GM12878 (cell line): ENCODE measurements at regions not wholly inside any gene's neighbourhood (a gene's known extent, or its start where the extent isn't known, plus 50 kb on each side); places are given as distances from the start of the nearest gene placed in this dataset.

Experiments
- ATAC-seq: fragments of 200-7000 bp; cut with Tn5 transposase; 3 replicates; pipeline ENCODE4 v1.9.1; 2020; ENCODE audit warnings: mild to moderate bottlenecking, moderate library complexity
- BruUV-seq: library from RNA; stranded (reverse); fragments of 400-500 nt; replicated peaks from 2 replicates; lab custom pipeline; 2021; lab: Mats Ljungman, UMichigan
- CTCF ChIA-PET: fragments of 300-600 bp; sonication (Branson Sonifier 250); formaldehyde crosslinking; extraction: SDS; loops from one replicate; lab custom pipeline; 2021; ENCODE audit warnings: inconsistent platforms; lab: Yijun Ruan, JAX
- POLR2A ChIA-PET: fragments of 350-600 bp; formaldehyde crosslinking; extraction: SDS; loops from one replicate; lab custom pipeline; 2021; ENCODE audit warnings: inconsistent platforms; lab: Charles Lee
- RAD21 ChIA-PET: fragments of 300-600 bp; sonication (Branson Sonifier 250); formaldehyde crosslinking; loops from one replicate; lab custom pipeline; 2023; ENCODE audit warnings: antibody characterized with exemption; ENCODE audit not compliant: unreplicated experiment; lab: Charles Lee
- SMC1A ChIA-PET: fragments of 300-600 bp; sonication (Branson Sonifier 250); formaldehyde crosslinking; loops from one replicate; lab custom pipeline; 2023; ENCODE audit not compliant: unreplicated experiment, uncharacterized antibody; lab: Charles Lee
- DNase-seq: peaks from one replicate; pipeline ENCODE4 v3.0.0-alpha.2; 2011; ENCODE audit warnings: low read depth, low spot score
- FAIRE-seq: peaks from 3 replicates; lab custom pipeline; 2011; peaks lifted over from hg19 to GRCh38; lab: Jason Lieb, UNC
- H2AFZ ChIP-seq: 2 replicates; pipeline ENCODE4 v1.6.0; 2011; ENCODE audit warnings: low read depth, low read length, control low read depth; ENCODE audit not compliant: control insufficient read depth
- H3K27ac ChIP-seq: 2 replicates; pipeline ENCODE4 v1.5.1; 2011; ENCODE audit warnings: control low read depth; ENCODE audit not compliant: control insufficient read depth, insufficient read depth
- H3K27me3 ChIP-seq, 2 experiments: replicated peaks in 1 of 2; 2 replicates each; pipeline versions ENCODE4 v1.6.0 to v1.6.1; 2011; ENCODE audit warnings: low read length in 1 of 2; ENCODE audit not compliant: control insufficient read depth in 2 of 2, insufficient read depth in 2 of 2
- H3K36me3 ChIP-seq, 2 experiments: 2 replicates each; pipeline ENCODE4 v1.5.1; 2011; ENCODE audit warnings: low read length in 1 of 2; ENCODE audit not compliant: control insufficient read depth in 2 of 2, insufficient read depth in 2 of 2
- H3K4me1 ChIP-seq: 2 replicates; pipeline ENCODE4 v1.6.1; 2011; ENCODE audit warnings: mild to moderate bottlenecking, low read length, moderate library complexity, mixed read lengths; ENCODE audit not compliant: control insufficient read depth, insufficient read depth
- H3K4me2 ChIP-seq: 2 replicates; pipeline ENCODE4 v1.6.0; 2011; ENCODE audit warnings: control low read depth; ENCODE audit not compliant: control insufficient read depth, insufficient read depth
- H3K4me3 ChIP-seq: fragments of 200-600 bp; sonication (generic); 2 replicates; pipeline ENCODE4 v1.5.1; 2016
- H3K79me2 ChIP-seq: 2 replicates; pipeline ENCODE4 v1.6.0; 2011; ENCODE audit warnings: low read length; ENCODE audit not compliant: control insufficient read depth, insufficient read depth
- H3K9ac ChIP-seq: 2 replicates; pipeline ENCODE4 v1.8.0; 2011; ENCODE audit warnings: low read length, control low read depth, mixed read lengths; ENCODE audit not compliant: control insufficient read depth, insufficient read depth
- H3K9me3 ChIP-seq: replicated peaks from 3 replicates; pipeline ENCODE4 v1.5.1; 2011; ENCODE audit warnings: mild to moderate bottlenecking, low read length; ENCODE audit not compliant: control insufficient read depth, insufficient read depth
- H4K20me1 ChIP-seq: 2 replicates; pipeline ENCODE4 v1.6.0; 2011; ENCODE audit not compliant: control insufficient read depth, insufficient read depth
- ATF3 ChIP-seq: IDR thresholded peaks from 2 replicates; pipeline ENCODE4 v1.6.1; 2011; ENCODE audit warnings: low read depth, mild to moderate bottlenecking, low read length, moderate library complexity, borderline replicate concordance; ENCODE audit errors: extremely low read depth
- CTCF ChIP-seq, 3 experiments: IDR thresholded peaks in 2 of 3; conservative IDR thresholded peaks in 1 of 3; 2 replicates each; pipeline ENCODE4 v1.5.1; 2011; ENCODE audit warnings: low read depth in 3 of 3, low read length in 3 of 3, mild to moderate bottlenecking in 3 of 3, control low read depth in 2 of 3, moderate library complexity in 2 of 3, inconsistent platforms in 1 of 3, mixed read lengths in 1 of 3; ENCODE audit not compliant: control insufficient read depth in 2 of 3, insufficient read depth in 1 of 3; ENCODE audit errors: extremely low read depth in 1 of 3
- NR2C1 ChIP-seq: fragments of 450-650 bp; IDR thresholded peaks from 2 replicates; pipeline ENCODE4 v1.6.1; 2017; ENCODE audit warnings: antibody characterized with exemption, mild to moderate bottlenecking, moderate library complexity
- NR2C2 ChIP-seq: IDR thresholded peaks from 2 replicates; pipeline ENCODE4 v1.6.1; 2011; ENCODE audit warnings: borderline replicate concordance, low read depth; ENCODE audit not compliant: control insufficient read depth, insufficient read length
- NR2F1 ChIP-seq: fragments of 450-650 bp; conservative IDR thresholded peaks from 2 replicates; pipeline ENCODE4 v1.6.1; 2017; ENCODE audit warnings: mild to moderate bottlenecking
- PKNOX1 ChIP-seq: fragments of 450-650 bp; IDR thresholded peaks from 2 replicates; pipeline ENCODE4 v1.6.1; 2016; ENCODE audit warnings: mild to moderate bottlenecking
- RAD21 ChIP-seq: IDR thresholded peaks from 2 replicates; pipeline ENCODE4 v1.6.1; 2011; ENCODE audit warnings: mild to moderate bottlenecking, low read depth, low read length, moderate library complexity; ENCODE audit not compliant: insufficient read depth
- SIN3A ChIP-seq: IDR thresholded peaks from 2 replicates; pipeline ENCODE4 v1.6.1; 2012; ENCODE audit warnings: low read depth, low read length, improper control_type of control experiment
- SMC3 ChIP-seq: IDR thresholded peaks from 2 replicates; pipeline ENCODE4 v1.6.1; 2011; ENCODE audit warnings: low read length, improper control_type of control experiment, borderline replicate concordance
- WRNIP1 ChIP-seq: IDR thresholded peaks from 2 replicates; pipeline ENCODE4 v1.6.1; 2011; ENCODE audit warnings: low read depth, low read length, improper control_type of control experiment, borderline replicate concordance
- WGBS: methylation state at CpG from one replicate; pipeline ENCODE4 v1.1.6; 2016; ENCODE audit warnings: low lambda C conversion rate; ENCODE audit not compliant: insufficient replicate concordance, insufficient coverage; ENCODE audit errors: missing lambda C conversion rate; 5-methylcytosine and 5-hydroxymethylcytosine counted together
- in situ Hi-C: fragments of 300-500 bp; cut with MboI; formaldehyde crosslinking; loops from 9 replicates; pipeline ENCODE4 v1.14.3; 2018; ENCODE audit warnings: mixed read lengths
- intact Hi-C: fragments of 100-400 bp; cut with micrococcal nuclease; formaldehyde crosslinking; loops from one replicate; pipeline ENCODE4 v1.14.2; 2022; ENCODE audit not compliant: unreplicated experiment

- ChIA-PET CTCF (interaction anchor here (0.6 to 1.2 kb wide), 4 partner anchors 37 to 669 kb away, joined by 3 to 4 read pairs (median 3); no protein-coding TSS in a partner anchor), SMC1A (interaction anchor here (0.9 to 1.0 kb wide), 2 partner anchors 11 to 173 kb away, joined by 3 to 4 read pairs; no protein-coding TSS in a partner anchor), RAD21 (no interaction called here), POLR2A (no interaction called here)
- intact Hi-C loops: loop anchor here (1.0 kb wide), 1 partner anchor 161 kb away; no protein-coding TSS in a partner anchor
- in situ Hi-C loops: no loop called here
- no peak for TF ChIP-seq PKNOX1
- TF ChIP-seq SIN3A: no peak
- TF ChIP-seq RAD21: peak; percentile 16; the same call in 1 of the 2 replicates
- TF ChIP-seq WRNIP1: no peak
- no peak for TF ChIP-seq NR2F1
- TF ChIP-seq NR2C1: no peak
- TF ChIP-seq NR2C2: no peak
- peak; percentile 19 to 29 (median 23); a peak in 3 of 6 replicates for TF ChIP-seq CTCF (IDR thresholded peaks at IDR 0.05 in 2 of 3, conservative IDR thresholded peaks at IDR 0.05 in 1 of 3; ENCODE audit: control insufficient read depth in 2 of 3, extremely low read depth in 1 of 3, insufficient read depth in 1 of 3, low read depth in 3 of 3, low read length in 3 of 3)
- TF ChIP-seq ATF3: no peak
- peak; percentile 21; the same call in 1 of the 2 replicates for TF ChIP-seq SMC3
- no peaks in the 10 kb centered on the region for H3K4me1 ChIP-seq
- H3K36me3 ChIP-seq: no peaks in the 10 kb centered on the region
- no peaks in the 10 kb centered on the region for H3K9me3 ChIP-seq
- WGBS: 7% methylated on average over 1 of the region's 1 CpG
- H3K9ac ChIP-seq: no peak overlapping the region
- no peaks in the 10 kb centered on the region for H3K27me3 ChIP-seq
- H2AFZ ChIP-seq: no peak overlapping the region
- no peaks in the 10 kb centered on the region for H3K79me2 ChIP-seq
- no peak overlapping the region for H3K4me3 ChIP-seq
- no TSS peak for BruUV-seq
- no peak overlapping the region for H3K4me2 ChIP-seq
- no peaks in the 10 kb centered on the region for H4K20me1 ChIP-seq
- ATAC-seq (no peak), FAIRE-seq (no peak), DNase-seq (no peak)
- H3K27ac ChIP-seq: no peak overlapping the region
Observed at GRCh38 chr2:65800998-65801397, 368.6 kb upstream of the SPRED2 start.
